ENCODE measurements at regions not wholly inside any gene's neighbourhood (a gene's known extent, or its start where the extent isn't known, plus 50 kb on each side); places are given as distances from the start of the nearest gene placed in this dataset.

DNA sequence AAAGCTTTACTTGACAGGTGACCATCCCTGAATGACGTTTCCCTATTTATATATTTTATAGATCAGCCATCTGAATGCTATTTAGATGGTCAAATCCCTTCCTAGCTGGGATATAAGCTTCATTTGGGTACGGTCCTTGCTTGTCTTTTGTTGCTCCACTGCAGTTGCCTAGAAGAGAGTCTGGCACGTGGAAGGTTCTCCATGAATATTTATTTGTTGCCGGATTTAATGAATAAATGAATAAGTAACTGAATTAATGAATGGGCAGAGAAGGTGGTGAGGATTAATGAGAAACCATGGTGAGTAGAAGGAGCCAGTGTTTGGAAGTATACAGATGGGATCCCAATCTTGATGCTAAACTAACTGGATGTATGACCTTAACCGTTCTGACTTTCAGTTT is 222.1 kb downstream of the LPIN1 start:
- Histone ChIP-seq H2AFZ (no peak overlapping the region), H3K4me3 (no peak overlapping the region), H3K79me2 (ENCODE audit: low read depth) (no peaks in the 10 kb centered on the region), H3K27me3 (ENCODE audit: insufficient read depth, low read depth) (no peaks in the 10 kb centered on the region), H3K4me1 (replicated peaks; ENCODE audit: insufficient read depth) (no peaks in the 10 kb centered on the region), H3K9me3 (ENCODE audit: insufficient read depth, low read depth) (peaks cover under 1% of the 10 kb centered on the region; the same call in 1 of the 2 replicates), H4K20me1 (ENCODE audit: insufficient read depth) (no peaks in the 10 kb centered on the region), H3K27ac (no peak overlapping the region), H3F3A (ENCODE audit: insufficient read depth, low read depth) (no peaks in the 10 kb centered on the region), H3K9me2 (ENCODE audit: insufficient read depth) (no peaks in the 10 kb centered on the region), H3K36me3 (ENCODE audit: low read depth) (no peaks in the 10 kb centered on the region), H3K4me2 (no peak overlapping the region)
- POLR2A ChIA-PET (ENCODE audit: unreplicated experiment), result no interaction called here
- intact Hi-C loops (cut with micrococcal nuclease; ENCODE audit: unreplicated experiment), result no loop called here
- no peak for TF ChIP-seq EZH2 (IDR thresholded peaks at IDR 0.05; ENCODE audit: low read depth)
- TF ChIP-seq, protein P1, sequence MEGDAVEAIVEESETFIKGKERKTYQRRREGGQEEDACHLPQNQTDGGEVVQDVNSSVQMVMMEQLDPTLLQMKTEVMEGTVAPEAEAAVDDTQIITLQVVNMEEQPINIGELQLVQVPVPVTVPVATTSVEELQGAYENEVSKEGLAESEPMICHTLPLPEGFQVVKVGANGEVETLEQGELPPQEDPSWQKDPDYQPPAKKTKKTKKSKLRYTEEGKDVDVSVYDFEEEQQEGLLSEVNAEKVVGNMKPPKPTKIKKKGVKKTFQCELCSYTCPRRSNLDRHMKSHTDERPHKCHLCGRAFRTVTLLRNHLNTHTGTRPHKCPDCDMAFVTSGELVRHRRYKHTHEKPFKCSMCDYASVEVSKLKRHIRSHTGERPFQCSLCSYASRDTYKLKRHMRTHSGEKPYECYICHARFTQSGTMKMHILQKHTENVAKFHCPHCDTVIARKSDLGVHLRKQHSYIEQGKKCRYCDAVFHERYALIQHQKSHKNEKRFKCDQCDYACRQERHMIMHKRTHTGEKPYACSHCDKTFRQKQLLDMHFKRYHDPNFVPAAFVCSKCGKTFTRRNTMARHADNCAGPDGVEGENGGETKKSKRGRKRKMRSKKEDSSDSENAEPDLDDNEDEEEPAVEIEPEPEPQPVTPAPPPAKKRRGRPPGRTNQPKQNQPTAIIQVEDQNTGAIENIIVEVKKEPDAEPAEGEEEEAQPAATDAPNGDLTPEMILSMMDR (conservative IDR thresholded peaks at IDR 0.05), result no peak
- no peak for DNase-seq
- no TSS peak for BruUV-seq (replicated peaks)
- CTCF ChIA-PET, result no interaction called here

GRCh38 chr2:11969774-11970173 is 223.3 kb downstream of the LPIN1 start:
- ChIA-PET POLR2A (ENCODE audit: unreplicated experiment) (no interaction called here), CTCF (no interaction called here)
- Histone ChIP-seq H2AFZ (no peak overlapping the region), H3K4me2 (no peak overlapping the region), H3K4me1 (replicated peaks; ENCODE audit: insufficient read depth) (no peaks in the 10 kb centered on the region), H3K9me3 (ENCODE audit: insufficient read depth, low read depth) (peaks cover 12% of the 10 kb centered on the region), H3K4me3 (no peak overlapping the region), H3K27me3 (ENCODE audit: insufficient read depth, low read depth) (no peaks in the 10 kb centered on the region), H3K36me3 (ENCODE audit: low read depth) (no peaks in the 10 kb centered on the region), H3K27ac (no peak overlapping the region), H3K79me2 (ENCODE audit: low read depth) (no peaks in the 10 kb centered on the region), H3K9me2 (ENCODE audit: insufficient read depth) (no peaks in the 10 kb centered on the region), H3F3A (ENCODE audit: insufficient read depth, low read depth) (no peaks in the 10 kb centered on the region), H4K20me1 (ENCODE audit: insufficient read depth) (no peaks in the 10 kb centered on the region)
- BruUV-seq (replicated peaks), result no TSS peak
- TF ChIP-seq, protein P1 (conservative IDR thresholded peaks at IDR 0.05), result no peak
- TF ChIP-seq EZH2 (IDR thresholded peaks at IDR 0.05; ENCODE audit: low read depth), result no peak
- intact Hi-C loops (cut with micrococcal nuclease; ENCODE audit: unreplicated experiment), result no loop called here
- no peak for DNase-seq

DNA sequence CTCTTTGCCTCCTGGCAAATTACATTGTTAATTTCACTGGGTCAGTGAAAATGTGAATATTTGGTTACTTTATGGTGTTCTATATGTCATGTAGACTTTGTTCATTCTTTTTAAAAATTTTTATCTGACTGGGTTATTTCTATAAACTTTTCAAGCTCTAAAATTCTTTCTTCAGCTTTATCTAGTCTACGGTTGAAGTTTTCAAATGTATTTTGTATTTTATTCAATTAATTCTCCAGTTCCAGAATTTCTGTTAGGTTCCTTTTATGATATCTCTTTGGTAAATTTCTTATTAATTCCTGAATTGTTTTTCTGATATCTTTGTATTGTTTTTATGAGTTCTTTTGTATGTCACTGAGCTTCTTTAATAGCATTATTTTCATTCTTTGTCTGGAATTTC is 228.1 kb downstream of the LPIN1 start:
- TF ChIP-seq, protein P1 (conservative IDR thresholded peaks at IDR 0.05), result no peak
- TF ChIP-seq EZH2 (IDR thresholded peaks at IDR 0.05; ENCODE audit: low read depth), result no peak
- Histone ChIP-seq H3K9me2 (ENCODE audit: insufficient read depth) (no peaks in the 10 kb centered on the region), H3K27ac (no peak overlapping the region), H3K4me3 (no peak overlapping the region), H3K27me3 (ENCODE audit: insufficient read depth, low read depth) (no peaks in the 10 kb centered on the region), H3K79me2 (ENCODE audit: low read depth) (no peaks in the 10 kb centered on the region), H3K4me2 (no peak overlapping the region), H3K9me3 (ENCODE audit: insufficient read depth, low read depth) (peaks cover 12% of the 10 kb centered on the region), H4K20me1 (ENCODE audit: insufficient read depth) (no peaks in the 10 kb centered on the region), H3K4me1 (replicated peaks; ENCODE audit: insufficient read depth) (no peaks in the 10 kb centered on the region), H2AFZ (no peak overlapping the region), H3F3A (ENCODE audit: insufficient read depth, low read depth) (no peaks in the 10 kb centered on the region), H3K36me3 (ENCODE audit: low read depth) (no peaks in the 10 kb centered on the region)
- ChIA-PET CTCF (no interaction called here), POLR2A (ENCODE audit: unreplicated experiment) (no interaction called here)
- no peak for DNase-seq
- intact Hi-C loops (cut with micrococcal nuclease; ENCODE audit: unreplicated experiment), result no loop called here
- BruUV-seq (replicated peaks), result no TSS peak
